ENCODE measurements at regions not wholly inside any gene's neighbourhood (a gene's known extent, or its start where the extent isn't known, plus 50 kb on each side); places are given as distances from the start of the nearest gene placed in this dataset.
"Not testable (repeated sequence)": the region's sequence is repeated elsewhere in the genome, so short reads cannot be mapped to it uniquely, and the experiment has no call there.

DNA sequence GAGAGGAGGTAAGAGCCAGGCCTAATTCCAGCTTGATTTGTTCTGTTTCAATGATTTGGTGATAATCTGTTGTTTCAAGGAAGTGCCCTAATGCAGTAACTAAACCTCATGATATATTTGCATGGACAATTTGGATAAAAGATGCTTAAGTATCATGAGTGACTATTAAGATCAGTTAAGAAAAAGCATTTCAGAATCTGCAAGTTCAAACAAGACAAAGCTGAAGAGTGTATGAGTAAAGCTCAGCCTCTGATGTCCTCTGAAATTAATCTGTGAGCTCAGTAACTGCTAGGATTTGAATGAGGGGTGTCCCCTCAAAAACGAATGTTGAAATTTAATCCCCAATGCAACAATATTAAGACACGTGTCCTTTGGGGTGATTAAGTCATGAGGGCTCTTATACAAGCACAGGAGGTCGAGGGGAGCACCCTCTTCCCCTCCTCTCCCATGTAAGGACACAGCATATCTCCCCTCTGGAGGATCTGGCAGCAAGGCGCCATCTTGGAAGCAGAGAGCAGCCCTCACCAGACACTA, 949.2 kb downstream of the GALC start:
- no peak overlapping the region for H3K27ac Mint-ChIP-seq
- H3K9me3 Mint-ChIP-seq = peaks cover 0 to 5% of the 10 kb centered on the region in 2 donors
- DNase-seq (no peak), ATAC-seq (replicated peaks) (no peak)
- no peaks in the 10 kb centered on the region for H3K27me3 Mint-ChIP-seq
- no peaks in the 10 kb centered on the region for H3K36me3 Mint-ChIP-seq
- no peaks in the 10 kb centered on the region for H3K4me1 Mint-ChIP-seq
- H3K4me3 Mint-ChIP-seq = no peak overlapping the region

DNA sequence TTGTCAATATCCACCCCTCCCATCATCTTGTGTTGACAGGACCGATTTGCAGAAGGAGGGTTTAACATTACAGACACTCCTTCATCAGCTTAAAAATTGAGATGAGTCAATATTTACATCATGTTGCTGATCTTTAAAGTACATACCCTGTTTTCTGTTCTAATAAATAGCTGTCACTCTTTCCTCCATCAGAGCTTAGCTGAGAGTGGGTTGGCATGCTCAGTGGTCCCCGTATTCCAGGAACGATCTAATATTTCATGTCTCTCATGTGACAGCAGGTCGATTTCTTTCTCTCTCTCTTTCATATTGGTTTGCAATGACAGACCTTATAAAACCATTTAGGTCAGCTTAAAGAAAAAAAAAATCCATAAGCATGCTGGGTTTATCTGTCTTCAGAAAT, 950.6 kb downstream of the GALC start:
- H3K36me3 Mint-ChIP-seq = no peaks in the 10 kb centered on the region
- H3K4me1 Mint-ChIP-seq = no peaks in the 10 kb centered on the region
- DNase-seq (no peak), ATAC-seq (replicated peaks) (no peak)
- H3K27ac Mint-ChIP-seq = no peak overlapping the region
- peaks cover 0 to 6% of the 10 kb centered on the region in 2 donors for H3K9me3 Mint-ChIP-seq
- no peak overlapping the region for H3K4me3 Mint-ChIP-seq
- H3K27me3 Mint-ChIP-seq = no peaks in the 10 kb centered on the region

DNA sequence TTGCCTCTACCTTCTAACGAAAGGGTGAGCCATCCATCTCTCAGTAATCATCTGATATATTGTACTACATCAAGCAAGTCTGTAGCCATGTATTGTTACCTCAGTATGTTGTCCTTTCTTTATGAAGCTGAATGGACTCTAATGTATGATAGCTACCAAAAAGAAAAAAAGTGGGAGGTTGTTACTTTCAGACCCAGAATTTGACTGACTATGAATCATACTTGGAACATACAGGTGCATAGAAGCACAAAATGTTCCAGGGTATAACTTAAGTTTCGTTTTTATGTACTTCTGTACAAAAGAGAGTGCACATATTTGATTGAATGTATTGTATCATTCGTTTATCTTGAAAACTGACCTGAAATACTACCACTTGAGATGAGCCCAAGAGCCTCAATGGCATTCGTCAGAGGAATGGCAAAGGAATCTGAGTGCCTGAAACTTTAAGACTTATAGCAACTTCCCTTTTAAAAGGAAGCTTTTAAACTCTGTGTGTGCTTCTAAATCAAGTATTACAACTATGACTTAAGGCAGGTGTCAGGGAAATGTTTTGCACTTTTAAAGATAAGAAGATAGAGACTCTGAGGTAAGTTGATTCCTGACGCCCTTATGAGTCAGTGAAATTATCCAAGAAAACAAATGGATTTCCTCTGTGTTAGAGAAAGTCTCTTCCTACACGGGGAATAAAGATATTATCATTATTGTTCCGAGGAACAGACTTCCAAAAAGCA, 951.5 kb downstream of the GALC start:
- Mint-ChIP-seq H3K9me3 (peaks cover 0 to 6% of the 10 kb centered on the region in 2 donors), H3K27ac (no peak overlapping the region), H3K4me3 (no peak overlapping the region), H3K36me3 (no peaks in the 10 kb centered on the region), H3K27me3 (no peaks in the 10 kb centered on the region), H3K4me1 (no peaks in the 10 kb centered on the region)
- ATAC-seq (replicated peaks) (no peak), DNase-seq (no peak)

DNA sequence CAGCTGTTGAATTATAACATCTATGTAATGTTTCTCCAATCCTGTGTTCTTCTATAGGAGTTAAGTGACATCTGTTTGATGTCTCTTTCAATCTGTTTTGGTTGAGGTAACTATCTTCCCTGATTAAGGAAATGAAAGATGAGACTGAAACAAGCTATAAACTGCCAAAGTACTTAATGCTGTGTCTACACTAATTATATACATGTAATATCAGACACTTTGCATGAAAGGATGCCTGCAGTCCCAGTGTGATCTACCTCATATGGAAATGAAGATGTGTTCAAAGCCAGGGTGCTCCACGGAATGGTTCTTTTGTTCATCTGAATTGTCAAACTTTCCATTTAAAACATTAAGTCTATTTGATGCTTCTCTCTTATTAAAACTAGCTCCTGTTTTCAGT, 958.3 kb downstream of the GALC start:
- H3K36me3 Mint-ChIP-seq = no peaks in the 10 kb centered on the region
- H3K9me3 Mint-ChIP-seq = peaks cover 0 to 6% of the 10 kb centered on the region in 2 donors
- H3K27ac Mint-ChIP-seq = no peak overlapping the region
- H3K27me3 Mint-ChIP-seq = no peaks in the 10 kb centered on the region
- DNase-seq (no peak), ATAC-seq (replicated peaks) (no peak)
- no peak overlapping the region for H3K4me3 Mint-ChIP-seq
- H3K4me1 Mint-ChIP-seq = no peaks in the 10 kb centered on the region

DNA sequence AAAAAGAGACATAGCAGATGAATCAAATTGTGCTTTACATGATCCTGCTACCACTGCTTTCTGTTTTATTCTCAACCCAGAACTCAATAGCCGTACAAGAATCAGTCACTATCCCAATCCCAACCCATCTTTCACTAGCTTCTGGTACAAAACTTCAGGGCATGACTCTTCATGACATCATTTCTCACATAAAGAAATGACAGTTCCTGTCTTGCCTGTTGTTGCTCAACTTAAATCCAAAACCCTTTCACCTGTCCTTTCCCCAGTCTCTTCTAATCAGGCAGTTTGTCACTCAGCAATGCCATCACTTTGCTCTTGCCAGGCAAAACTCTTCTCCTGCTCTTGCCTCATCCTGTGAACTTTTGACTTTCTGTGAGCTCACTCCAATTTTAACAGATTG, 962.8 kb downstream of the GALC start:
- ATAC-seq (replicated peaks) = no peak
- Mint-ChIP-seq H3K36me3 (no peaks in the 10 kb centered on the region), H3K9me3 (peaks cover 3 to 6% of the 10 kb centered on the region in 2 donors), H3K4me3 (no peak overlapping the region), H3K27ac (no peak overlapping the region), H3K27me3 (no peaks in the 10 kb centered on the region), H3K4me1 (no peaks in the 10 kb centered on the region)
- DNase-seq = no peak

DNA sequence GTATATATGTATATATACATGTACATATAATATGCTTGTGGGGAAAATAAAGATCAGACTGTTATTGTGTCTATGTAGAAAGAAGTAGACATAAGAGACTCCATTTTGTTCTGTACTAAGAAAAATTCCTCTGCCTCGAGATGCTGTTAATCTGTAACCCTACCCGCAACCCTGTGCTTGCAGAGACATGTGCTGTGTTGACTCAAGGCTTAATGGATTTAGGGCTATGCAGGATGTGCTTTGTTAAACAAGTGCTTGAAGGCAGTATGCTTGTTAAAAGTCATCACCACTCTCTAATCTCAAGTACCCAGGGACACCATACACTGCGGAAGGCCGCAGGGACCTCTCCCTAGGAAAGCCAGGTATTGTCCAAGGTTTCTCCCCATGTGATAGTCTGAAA, 972.9 kb downstream of the GALC start:
- not testable (repeated sequence) for H3K27me3 Mint-ChIP-seq; H3K27ac Mint-ChIP-seq; H3K36me3 Mint-ChIP-seq; ATAC-seq (replicated peaks); H3K4me3 Mint-ChIP-seq; H3K9me3 Mint-ChIP-seq; DNase-seq; H3K4me1 Mint-ChIP-seq

DNA sequence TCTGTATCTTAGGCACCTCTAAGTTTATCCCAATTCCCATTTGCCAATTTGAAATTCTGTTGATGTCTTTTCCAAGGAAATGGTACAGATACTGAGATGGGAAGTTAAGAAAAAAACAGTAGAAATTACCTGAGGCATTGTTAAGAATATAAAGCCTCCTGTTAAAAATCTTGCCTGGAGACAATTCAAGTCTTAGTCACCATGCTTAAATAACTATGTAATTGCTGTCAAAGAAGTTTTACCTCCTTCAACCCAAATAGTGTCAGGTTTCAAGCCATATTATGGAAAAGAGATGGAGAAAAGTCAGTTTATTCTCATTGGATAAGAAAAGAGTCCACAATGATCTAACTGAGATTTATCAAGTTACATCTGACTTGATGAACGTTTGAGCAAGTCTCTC, 974.7 kb downstream of the GALC start:
- H3K4me1 Mint-ChIP-seq = no peaks in the 10 kb centered on the region
- no peak overlapping the region for H3K4me3 Mint-ChIP-seq
- peaks cover 0 to 5% of the 10 kb centered on the region in 2 donors for H3K9me3 Mint-ChIP-seq
- no peaks in the 10 kb centered on the region for H3K27me3 Mint-ChIP-seq
- no peak overlapping the region for H3K27ac Mint-ChIP-seq
- ATAC-seq (replicated peaks) = no peak
- no peaks in the 10 kb centered on the region for H3K36me3 Mint-ChIP-seq
- DNase-seq = no peak

DNA sequence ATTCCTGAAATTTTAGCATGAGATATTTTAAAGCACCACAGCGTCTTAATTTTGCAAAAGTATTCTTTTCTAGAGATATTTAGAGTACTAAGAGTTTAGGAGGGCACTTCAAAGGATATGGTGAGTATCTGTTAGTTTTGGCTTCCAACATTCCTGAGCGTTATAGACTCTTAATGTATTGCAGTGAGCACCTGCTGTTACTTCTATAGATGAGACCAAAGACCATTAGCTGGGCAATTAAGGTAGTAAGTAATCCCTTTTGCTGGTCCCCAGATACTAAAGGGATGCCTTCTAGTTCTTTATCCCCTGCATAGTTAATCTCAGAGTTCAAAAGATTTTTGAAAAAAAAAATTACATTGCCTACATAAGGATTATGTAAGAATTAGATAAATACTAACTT, 975.6 kb downstream of the GALC start:
- H3K9me3 Mint-ChIP-seq = peaks cover 0 to 5% of the 10 kb centered on the region in 2 donors
- no peaks in the 10 kb centered on the region for H3K4me1 Mint-ChIP-seq
- ATAC-seq (replicated peaks) = no peak
- no peaks in the 10 kb centered on the region for H3K27me3 Mint-ChIP-seq
- H3K27ac Mint-ChIP-seq = no peak overlapping the region
- no peak for DNase-seq
- no peak overlapping the region for H3K4me3 Mint-ChIP-seq
- no peaks in the 10 kb centered on the region for H3K36me3 Mint-ChIP-seq

DNA sequence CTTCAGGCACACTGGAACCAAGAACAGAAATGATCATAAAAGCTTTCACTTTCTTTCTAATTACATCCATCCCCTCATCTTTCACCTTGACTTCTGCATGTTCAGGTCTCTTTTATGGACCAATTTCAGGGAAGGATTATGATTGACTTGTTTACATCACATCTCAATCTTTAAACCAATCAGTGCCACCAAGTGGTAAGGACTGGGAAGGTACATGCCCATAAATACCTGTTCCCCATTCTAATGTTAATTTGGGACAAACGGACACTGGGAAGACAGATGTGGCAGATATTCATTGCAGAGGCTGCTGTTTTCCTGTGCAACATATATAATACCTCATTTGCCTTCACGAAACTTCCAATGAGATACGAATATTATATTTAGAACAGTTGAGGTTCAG, 978.1 kb downstream of the GALC start:
- Mint-ChIP-seq H3K27me3 (no peaks in the 10 kb centered on the region), H3K4me1 (no peaks in the 10 kb centered on the region), H3K9me3 (peaks cover 0 to 7% of the 10 kb centered on the region in 2 donors), H3K36me3 (no peaks in the 10 kb centered on the region), H3K4me3 (no peak overlapping the region), H3K27ac (no peak overlapping the region)
- no peak for ATAC-seq (replicated peaks)
- no peak for DNase-seq

DNA sequence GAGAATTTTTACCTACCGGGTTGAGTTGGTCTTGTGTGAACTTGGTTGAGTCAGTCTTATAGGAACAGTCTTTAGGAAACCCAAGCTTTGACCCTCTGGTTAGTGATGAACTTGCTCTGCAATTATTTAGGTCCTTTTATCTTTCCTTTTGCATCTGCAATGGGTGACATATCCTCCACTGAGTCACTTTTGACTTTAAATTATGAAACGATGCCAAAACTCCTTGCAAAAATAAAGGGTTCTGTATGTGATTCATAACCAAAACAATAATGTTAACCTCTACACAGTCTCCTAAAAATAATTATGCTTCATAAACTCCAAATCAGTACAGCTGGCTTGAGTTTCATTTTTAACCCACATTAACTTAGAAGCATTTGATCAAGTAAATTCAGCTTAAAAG, 979.4 kb downstream of the GALC start:
- H3K4me1 Mint-ChIP-seq = no peaks in the 10 kb centered on the region
- no peak overlapping the region for H3K4me3 Mint-ChIP-seq
- H3K9me3 Mint-ChIP-seq = peaks cover 0 to 7% of the 10 kb centered on the region in 2 donors
- no peak for DNase-seq
- ATAC-seq (replicated peaks) = no peak
- no peak overlapping the region for H3K27ac Mint-ChIP-seq
- no peaks in the 10 kb centered on the region for H3K27me3 Mint-ChIP-seq
- no peaks in the 10 kb centered on the region for H3K36me3 Mint-ChIP-seq

DNA sequence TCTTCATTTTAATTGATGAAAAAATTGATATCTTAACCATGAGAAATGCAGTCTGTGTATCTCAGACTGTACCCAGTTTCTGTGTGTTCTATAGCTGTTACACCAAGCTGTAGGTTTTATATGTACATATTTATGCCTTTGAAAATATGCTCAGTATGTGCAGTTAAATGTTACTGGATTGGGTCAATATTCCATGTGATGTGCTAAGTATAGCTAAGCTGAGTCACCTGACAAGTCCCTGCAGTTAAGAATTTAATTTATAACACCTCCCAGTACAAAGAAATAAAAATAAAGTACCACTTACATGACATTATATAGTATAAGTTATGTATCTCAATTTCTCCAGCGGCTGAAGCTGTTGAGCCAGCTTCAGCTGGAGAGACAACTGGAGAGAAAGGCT, 984.0 kb downstream of the GALC start:
- H3K4me1 Mint-ChIP-seq = no peaks in the 10 kb centered on the region
- no peaks in the 10 kb centered on the region for H3K27me3 Mint-ChIP-seq
- no peak overlapping the region for H3K27ac Mint-ChIP-seq
- DNase-seq (no peak), ATAC-seq (replicated peaks) (no peak)
- H3K4me3 Mint-ChIP-seq = no peak overlapping the region
- peaks cover 0 to 5% of the 10 kb centered on the region in 2 donors for H3K9me3 Mint-ChIP-seq
- no peaks in the 10 kb centered on the region for H3K36me3 Mint-ChIP-seq

DNA sequence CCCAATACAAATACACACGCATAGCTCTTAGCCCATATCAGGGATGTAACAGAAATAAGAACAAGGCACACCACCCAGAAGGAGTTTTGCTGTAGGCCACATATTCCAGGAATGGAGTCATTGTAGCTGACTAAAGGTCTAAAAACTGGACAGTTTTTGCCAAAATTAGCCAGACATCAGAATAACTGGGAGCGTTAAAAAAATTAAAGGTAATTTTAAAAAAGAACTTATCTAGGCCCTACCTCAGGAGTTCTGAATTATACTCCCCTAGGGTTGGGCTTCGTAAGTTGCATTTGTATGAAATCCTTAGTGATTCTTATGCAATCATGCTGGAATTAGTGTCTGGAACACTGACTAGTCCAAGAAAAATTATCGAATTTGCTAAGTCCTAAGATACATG, 987.7 kb downstream of the GALC start:
- no peak for DNase-seq
- Mint-ChIP-seq H3K36me3 (no peaks in the 10 kb centered on the region), H3K4me1 (no peaks in the 10 kb centered on the region), H3K4me3 (no peak overlapping the region), H3K27me3 (no peaks in the 10 kb centered on the region), H3K27ac (no peak overlapping the region), H3K9me3 (peaks cover 3% of the 10 kb centered on the region in 2 donors)
- ATAC-seq (replicated peaks) = no peak

DNA sequence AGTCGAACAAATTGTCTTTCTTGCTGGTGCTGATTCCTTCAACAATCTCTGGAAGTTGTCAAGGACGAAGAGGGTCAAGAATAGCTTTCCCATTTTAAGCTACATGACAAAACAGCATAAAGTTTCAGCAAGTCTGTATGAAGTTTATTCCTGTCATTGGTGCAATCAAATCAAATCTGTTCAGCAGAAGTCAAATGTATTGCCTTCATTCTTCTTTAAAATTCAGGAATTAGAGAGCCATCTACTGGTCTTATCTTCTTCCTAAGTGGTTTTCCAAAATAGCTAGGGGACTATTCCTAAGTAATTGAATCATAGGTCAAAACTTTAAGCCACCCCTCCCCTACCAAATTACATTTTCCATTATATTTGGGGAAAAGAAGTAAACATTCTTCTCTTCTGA, 990.2 kb downstream of the GALC start:
- Mint-ChIP-seq H3K9me3 (peaks cover 2 to 3% of the 10 kb centered on the region in 2 donors), H3K4me1 (no peaks in the 10 kb centered on the region), H3K27me3 (no peaks in the 10 kb centered on the region), H3K36me3 (no peaks in the 10 kb centered on the region), H3K27ac (no peak overlapping the region), H3K4me3 (no peak overlapping the region)
- no peak for DNase-seq
- ATAC-seq (replicated peaks) = no peak

DNA sequence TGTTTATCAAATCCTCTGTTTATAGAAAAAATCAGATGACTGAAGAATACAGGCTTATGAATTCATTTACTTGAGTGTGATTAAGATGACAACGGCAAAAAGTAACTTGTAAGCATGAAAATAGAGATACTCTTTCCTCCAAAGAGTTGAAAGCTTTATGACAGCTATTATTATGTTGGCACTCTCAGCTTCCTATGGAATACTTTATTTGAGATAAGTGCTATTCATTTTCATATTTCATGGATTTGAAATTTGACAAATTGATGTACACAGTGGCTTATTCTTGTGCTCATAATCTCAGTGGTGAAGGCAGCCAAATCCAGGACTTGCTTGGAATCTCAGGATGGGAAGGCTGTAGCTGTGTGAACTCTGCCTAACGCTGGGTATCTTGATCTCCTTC, 991.6 kb downstream of the GALC start:
- DNase-seq (no peak), ATAC-seq (replicated peaks) (no peak)
- no peaks in the 10 kb centered on the region for H3K27me3 Mint-ChIP-seq
- peaks cover 0 to 3% of the 10 kb centered on the region in 2 donors for H3K9me3 Mint-ChIP-seq
- H3K4me3 Mint-ChIP-seq = no peak overlapping the region
- H3K36me3 Mint-ChIP-seq = no peaks in the 10 kb centered on the region
- H3K27ac Mint-ChIP-seq = no peak overlapping the region
- H3K4me1 Mint-ChIP-seq = no peaks in the 10 kb centered on the region

DNA sequence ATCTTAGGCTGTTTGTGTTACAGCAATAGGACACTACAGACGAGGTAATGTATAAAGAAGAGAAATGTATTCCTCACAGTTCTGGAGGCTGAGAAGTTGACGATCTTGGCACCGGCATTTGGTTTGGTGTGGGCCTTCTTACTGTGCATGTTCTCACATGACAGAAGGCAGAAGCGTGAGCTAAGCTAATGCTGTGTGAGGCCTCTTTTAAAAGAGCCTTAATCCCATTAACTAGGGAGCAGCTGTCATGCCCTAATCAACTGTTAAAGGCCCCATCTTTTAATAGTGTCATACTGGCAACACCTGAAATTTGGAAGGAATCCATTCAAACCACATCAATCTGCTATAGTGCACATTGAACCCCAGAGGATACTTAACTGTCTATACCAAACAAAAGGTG, 992.9 kb downstream of the GALC start:
- H3K4me1 Mint-ChIP-seq = no peaks in the 10 kb centered on the region
- peaks cover 0 to 3% of the 10 kb centered on the region in 2 donors for H3K9me3 Mint-ChIP-seq
- DNase-seq = no peak
- H3K4me3 Mint-ChIP-seq = no peak overlapping the region
- ATAC-seq (replicated peaks) = no peak
- H3K27ac Mint-ChIP-seq = no peak overlapping the region
- no peaks in the 10 kb centered on the region for H3K36me3 Mint-ChIP-seq
- no peaks in the 10 kb centered on the region for H3K27me3 Mint-ChIP-seq
